Calu3 (cell line): ENCODE measurements at regions not wholly inside any gene's neighbourhood (a gene's known extent, or its start where the extent isn't known, plus 50 kb on each side); places are given as distances from the start of the nearest gene placed in this dataset.
A peak's percentile ranks its signal among the peaks of the same experiment; 100 is the strongest.

Source experiments
- BruUV-seq: library from RNA; stranded (reverse); fragments of 400-500 nt; replicated peaks from 2 replicates; lab custom pipeline; 2021; lab: Mats Ljungman, UMichigan
- CTCF ChIA-PET: fragments of 300-600 bp; sonication (Branson Sonifier 250); formaldehyde crosslinking; loops from one replicate; lab custom pipeline; 2022; ENCODE audit warnings: antibody characterized with exemption; lab: Charles Lee
- DNase-seq: peaks from one replicate; pipeline ENCODE4 v3.0.0; 2022
- H3K27ac Mint-ChIP-seq: one replicate; pipeline ENCODE4 v1.8.0; 2022; ENCODE audit warnings: mixed read lengths; ENCODE audit not compliant: unreplicated experiment
- H3K27me3 Mint-ChIP-seq: one replicate; pipeline ENCODE4 v1.8.0; 2022; ENCODE audit warnings: mixed read lengths; ENCODE audit not compliant: unreplicated experiment
- H3K36me3 Mint-ChIP-seq: one replicate; pipeline ENCODE4 v1.8.0; 2022; ENCODE audit warnings: mild to moderate bottlenecking, moderate library complexity, mixed read lengths; ENCODE audit not compliant: insufficient read depth, unreplicated experiment
- H3K4me1 Mint-ChIP-seq: one replicate; pipeline ENCODE4 v1.8.0; 2022; ENCODE audit warnings: mild to moderate bottlenecking, low read depth, mixed read lengths; ENCODE audit not compliant: unreplicated experiment
- H3K4me3 Mint-ChIP-seq: one replicate; pipeline ENCODE4 v1.8.0; 2022; ENCODE audit warnings: mild to moderate bottlenecking, low read depth, moderate library complexity, mixed read lengths; ENCODE audit not compliant: unreplicated experiment
- H3K9me3 Mint-ChIP-seq: one replicate; pipeline ENCODE4 v1.8.0; 2022; ENCODE audit warnings: low read depth, mixed read lengths; ENCODE audit not compliant: unreplicated experiment
- CTCF ChIP-seq: fragments of 200-600 bp; IDR thresholded peaks from one replicate; pipeline ENCODE4 v1.8.0; 2022; ENCODE audit warnings: antibody characterized with exemption; ENCODE audit not compliant: unreplicated experiment
- intact Hi-C: fragments of 100-400 bp; cut with micrococcal nuclease; formaldehyde crosslinking; loops from one replicate; pipeline ENCODE4 v1.10.0; 2022; ENCODE audit not compliant: unreplicated experiment

GRCh38 chr10:29785701-29786100 is 150.9 kb upstream of the SVIL start:
- no peak for TF ChIP-seq CTCF
- CTCF ChIA-PET = no interaction called here
- H3K4me1 Mint-ChIP-seq = peaks cover 26% of the 10 kb centered on the region
- BruUV-seq = no TSS peak
- H3K36me3 Mint-ChIP-seq = no peaks in the 10 kb centered on the region
- no peaks in the 10 kb centered on the region for H3K9me3 Mint-ChIP-seq
- intact Hi-C loops = no loop called here
- H3K4me3 Mint-ChIP-seq = no peak overlapping the region
- no peaks in the 10 kb centered on the region for H3K27me3 Mint-ChIP-seq
- no peak overlapping the region for H3K27ac Mint-ChIP-seq
- no peak for DNase-seq

- no TSS peak for BruUV-seq
- Mint-ChIP-seq H3K27me3 (no peaks in the 10 kb centered on the region), H3K9me3 (no peaks in the 10 kb centered on the region), H3K27ac (peak overlapping the region; percentile 56), H3K4me3 (no peak overlapping the region), H3K36me3 (no peaks in the 10 kb centered on the region), H3K4me1 (peaks cover 31% of the 10 kb centered on the region)
- intact Hi-C loops = loop anchor here (5.0 kb wide), 1 partner anchor 73 kb away; no protein-coding TSS in a partner anchor
- TF ChIP-seq CTCF = no peak
- peak; percentile 77 for DNase-seq
- CTCF ChIA-PET = interaction anchor here (1.0 kb wide), 1 partner anchor 12 kb away, joined by 5 read pairs; no protein-coding TSS in a partner anchor
Measured at GRCh38 chr10:29784175-29784773, 149.5 kb upstream of the SVIL start.

GRCh38 chr10:29783201-29783947 is 148.6 kb upstream of the SVIL start:
- Mint-ChIP-seq H3K4me3 (no peak overlapping the region), H3K9me3 (no peaks in the 10 kb centered on the region), H3K27me3 (no peaks in the 10 kb centered on the region), H3K4me1 (peaks cover 31% of the 10 kb centered on the region), H3K36me3 (no peaks in the 10 kb centered on the region), H3K27ac (peak overlapping the region; percentile 33)
- intact Hi-C loops = loop anchor here (5.0 kb wide), 1 partner anchor 74 kb away; no protein-coding TSS in a partner anchor
- CTCF ChIA-PET = no interaction called here
- no TSS peak for BruUV-seq
- no peak for DNase-seq
- no peak for TF ChIP-seq CTCF

- no peak for TF ChIP-seq CTCF
- H3K27ac Mint-ChIP-seq = no peak overlapping the region
- intact Hi-C loops = loop anchor here (5.0 kb wide), 1 partner anchor 77 kb away; no protein-coding TSS in a partner anchor
- H3K27me3 Mint-ChIP-seq = no peaks in the 10 kb centered on the region
- no peaks in the 10 kb centered on the region for H3K36me3 Mint-ChIP-seq
- no peaks in the 10 kb centered on the region for H3K9me3 Mint-ChIP-seq
- CTCF ChIA-PET = no interaction called here
- no peak overlapping the region for H3K4me3 Mint-ChIP-seq
- H3K4me1 Mint-ChIP-seq = peaks cover 31% of the 10 kb centered on the region
- DNase-seq = no peak
- BruUV-seq = no TSS peak
Measured at GRCh38 chr10:29780639-29781038, 145.9 kb upstream of the SVIL start.
